HUES64 (cell line): ENCODE measurements at regions not wholly inside any gene's neighbourhood (a gene's known extent, or its start where the extent isn't known, plus 50 kb on each side); places are given as distances from the start of the nearest gene placed in this dataset.

Experiments used
- H3K27ac ChIP-seq: 2 replicates; pipeline ENCODE4 v1.7.0; 2013; ENCODE audit warnings: low read depth, low read length, inconsistent platforms
- H3K27me3 ChIP-seq: 2 replicates; pipeline ENCODE4 v1.6.1; 2013; ENCODE audit warnings: mild to moderate bottlenecking, low read length; ENCODE audit not compliant: insufficient read depth
- H3K36me3 ChIP-seq: 2 replicates; pipeline ENCODE4 v1.6.1; 2013; ENCODE audit warnings: mild to moderate bottlenecking, low read length; ENCODE audit not compliant: insufficient read depth
- H3K4me1 ChIP-seq: 2 replicates; pipeline ENCODE4 v1.6.1; 2013; ENCODE audit warnings: mild to moderate bottlenecking, low read length, moderate library complexity; ENCODE audit not compliant: insufficient read depth
- H3K4me3 ChIP-seq: 2 replicates; pipeline ENCODE4 v1.5.1; 2013; ENCODE audit warnings: mild to moderate bottlenecking, low read length, moderate library complexity
- H3K9ac ChIP-seq: 2 replicates; pipeline ENCODE4 v1.6.1; 2013; ENCODE audit warnings: mild to moderate bottlenecking, low read depth, low read length
- H3K9me3 ChIP-seq: 2 replicates; pipeline ENCODE4 v1.6.1; 2013; ENCODE audit warnings: low read depth, low read length; ENCODE audit not compliant: insufficient read depth
- WGBS: fragments of 150-250, 120-280 bp; methylation state at CpG from one replicate; pipeline ENCODE4 v1.1.7; 2013; ENCODE audit warnings: missing lambda C conversion rate; 5-methylcytosine and 5-hydroxymethylcytosine counted together

- H3K27me3 ChIP-seq, result no peaks in the 10 kb centered on the region
- no peaks in the 10 kb centered on the region for H3K36me3 ChIP-seq
- H3K9me3 ChIP-seq, result no peaks in the 10 kb centered on the region
- peaks cover 3% of the 10 kb centered on the region; the same call in 1 of the 2 replicates for H3K4me1 ChIP-seq
- no peak overlapping the region for H3K4me3 ChIP-seq
- H3K9ac ChIP-seq, result no peak overlapping the region
- 91% methylated on average over 1 of the region's 1 CpG for WGBS
- H3K27ac ChIP-seq, result no peak overlapping the region
These were observed 248.5 kb upstream of the LMO3 start for GRCh38 chr12:16854465-16854864.

GRCh38 chr12:16849473-16849872 is 243.5 kb upstream of the LMO3 start:
- Histone ChIP-seq H3K27me3 (no peaks in the 10 kb centered on the region), H3K36me3 (no peaks in the 10 kb centered on the region), H3K4me1 (no peaks in the 10 kb centered on the region), H3K4me3 (no peak overlapping the region), H3K9ac (no peak overlapping the region), H3K9me3 (no peaks in the 10 kb centered on the region), H3K27ac (no peak overlapping the region)
- WGBS, result 100% methylated on average over 1 of the region's 2 CpGs

- Histone ChIP-seq H3K4me1 (no peaks in the 10 kb centered on the region), H3K9ac (no peak overlapping the region), H3K27ac (no peak overlapping the region), H3K36me3 (no peaks in the 10 kb centered on the region), H3K9me3 (no peaks in the 10 kb centered on the region), H3K4me3 (no peak overlapping the region), H3K27me3 (no peaks in the 10 kb centered on the region)
- WGBS, result 94% methylated on average over 7 of the region's 7 CpGs
These were observed 238.9 kb upstream of the LMO3 start for GRCh38 chr12:16844875-16845274.

- H3K9ac ChIP-seq, result no peak overlapping the region
- no peaks in the 10 kb centered on the region for H3K36me3 ChIP-seq
- H3K4me3 ChIP-seq, result no peak overlapping the region
- H3K27ac ChIP-seq, result no peak overlapping the region
- H3K27me3 ChIP-seq, result no peaks in the 10 kb centered on the region
- H3K9me3 ChIP-seq, result no peaks in the 10 kb centered on the region
- H3K4me1 ChIP-seq, result peaks cover 14% of the 10 kb centered on the region; the same call in 1 of the 2 replicates
- 47% methylated on average over 1 of the region's 2 CpGs for WGBS
These were observed 227.5 kb upstream of the LMO3 start for GRCh38 chr12:16833376-16834015.

GRCh38 chr12:16828891-16829290 is 222.9 kb upstream of the LMO3 start:
- Histone ChIP-seq H3K27me3 (no peaks in the 10 kb centered on the region), H3K9me3 (peaks cover 4% of the 10 kb centered on the region; the same call in 1 of the 2 replicates), H3K27ac (no peak overlapping the region), H3K9ac (no peak overlapping the region), H3K36me3 (no peaks in the 10 kb centered on the region), H3K4me1 (peaks cover 15% of the 10 kb centered on the region; the same call in 1 of the 2 replicates), H3K4me3 (no peak overlapping the region)
- 40% methylated on average over 1 of the region's 2 CpGs for WGBS

- no peaks in the 10 kb centered on the region for H3K9me3 ChIP-seq
- no peak overlapping the region for H3K27ac ChIP-seq
- WGBS, result 73% methylated on average over 1 of the region's 4 CpGs
- no peak overlapping the region for H3K9ac ChIP-seq
- no peaks in the 10 kb centered on the region for H3K27me3 ChIP-seq
- no peak overlapping the region for H3K4me3 ChIP-seq
- no peaks in the 10 kb centered on the region for H3K36me3 ChIP-seq
- H3K4me1 ChIP-seq, result no peaks in the 10 kb centered on the region
These were observed 201.8 kb upstream of the LMO3 start for GRCh38 chr12:16807731-16808130.

GRCh38 chr12:16796168-16796567 is 190.2 kb upstream of the LMO3 start:
- peaks cover 10% of the 10 kb centered on the region for H3K4me1 ChIP-seq
- no peaks in the 10 kb centered on the region for H3K9me3 ChIP-seq
- no peaks in the 10 kb centered on the region for H3K27me3 ChIP-seq
- no peak overlapping the region for H3K4me3 ChIP-seq
- H3K36me3 ChIP-seq, result no peaks in the 10 kb centered on the region
- no peak overlapping the region for H3K9ac ChIP-seq
- H3K27ac ChIP-seq, result no peak overlapping the region
- WGBS, result 85% methylated on average over 1 of the region's 1 CpG

GRCh38 chr12:16789204-16789790 is 183.3 kb upstream of the LMO3 start:
- Histone ChIP-seq H3K9ac (no peak overlapping the region), H3K9me3 (no peaks in the 10 kb centered on the region), H3K4me3 (no peak overlapping the region), H3K27me3 (no peaks in the 10 kb centered on the region), H3K36me3 (no peaks in the 10 kb centered on the region), H3K4me1 (peaks cover 9% of the 10 kb centered on the region), H3K27ac (no peak overlapping the region)
- WGBS, result 90% methylated on average over 8 of the region's 8 CpGs

GRCh38 chr12:16788506-16789203 is 182.7 kb upstream of the LMO3 start:
- H3K4me3 ChIP-seq, result no peak overlapping the region
- H3K4me1 ChIP-seq, result peaks cover 9% of the 10 kb centered on the region
- no peak overlapping the region for H3K9ac ChIP-seq
- H3K27me3 ChIP-seq, result no peaks in the 10 kb centered on the region
- no peaks in the 10 kb centered on the region for H3K9me3 ChIP-seq
- WGBS, result 85% methylated on average over 4 of the region's 5 CpGs
- no peak overlapping the region for H3K27ac ChIP-seq
- no peaks in the 10 kb centered on the region for H3K36me3 ChIP-seq

- 84% methylated on average over 2 of the region's 2 CpGs for WGBS
- H3K36me3 ChIP-seq, result no peaks in the 10 kb centered on the region
- no peak overlapping the region for H3K4me3 ChIP-seq
- peaks cover 9% of the 10 kb centered on the region for H3K4me1 ChIP-seq
- no peaks in the 10 kb centered on the region for H3K9me3 ChIP-seq
- no peaks in the 10 kb centered on the region for H3K27me3 ChIP-seq
- no peak overlapping the region for H3K9ac ChIP-seq
- H3K27ac ChIP-seq, result no peak overlapping the region
These were observed 180.0 kb upstream of the LMO3 start for GRCh38 chr12:16785953-16786352.

- no peaks in the 10 kb centered on the region for H3K36me3 ChIP-seq
- H3K4me3 ChIP-seq, result no peak overlapping the region
- no peak overlapping the region for H3K9ac ChIP-seq
- 67% methylated on average over 1 of the region's 1 CpG for WGBS
- H3K9me3 ChIP-seq, result 0 out of 2 replicates have a peak, but pooled peaks cover 1% of the 10 kb centered on the region
- H3K4me1 ChIP-seq, result peaks cover 9% of the 10 kb centered on the region
- no peaks in the 10 kb centered on the region for H3K27me3 ChIP-seq
- H3K27ac ChIP-seq, result no peak overlapping the region
These were observed 179.6 kb upstream of the LMO3 start for GRCh38 chr12:16785524-16785923.
